ENCODE measurements at regions not wholly inside any gene's neighbourhood (a gene's known extent, or its start where the extent isn't known, plus 50 kb on each side); places are given as distances from the start of the nearest gene placed in this dataset.

- TF ChIP-seq CTCF (conservative IDR thresholded peaks at IDR 0.05 in 1 of 2, IDR thresholded peaks at IDR 0.05 in 1 of 2; ENCODE audit: extremely low read depth in 1 of 2, insufficient read depth in 1 of 2, low read depth in 1 of 2, low read length in 2 of 2) (no peak), EZH2 (IDR thresholded peaks at IDR 0.05; ENCODE audit: borderline replicate concordance, low read length) (no peak)
These were observed 134.5 kb upstream of the HNRNPU start for GRCh38 chr1:244998717-244999346.

Data from mammary epithelial cell (primary cell).